ENCODE measurements at regions not wholly inside any gene's neighbourhood (a gene's known extent, or its start where the extent isn't known, plus 50 kb on each side); places are given as distances from the start of the nearest gene placed in this dataset.

DNA sequence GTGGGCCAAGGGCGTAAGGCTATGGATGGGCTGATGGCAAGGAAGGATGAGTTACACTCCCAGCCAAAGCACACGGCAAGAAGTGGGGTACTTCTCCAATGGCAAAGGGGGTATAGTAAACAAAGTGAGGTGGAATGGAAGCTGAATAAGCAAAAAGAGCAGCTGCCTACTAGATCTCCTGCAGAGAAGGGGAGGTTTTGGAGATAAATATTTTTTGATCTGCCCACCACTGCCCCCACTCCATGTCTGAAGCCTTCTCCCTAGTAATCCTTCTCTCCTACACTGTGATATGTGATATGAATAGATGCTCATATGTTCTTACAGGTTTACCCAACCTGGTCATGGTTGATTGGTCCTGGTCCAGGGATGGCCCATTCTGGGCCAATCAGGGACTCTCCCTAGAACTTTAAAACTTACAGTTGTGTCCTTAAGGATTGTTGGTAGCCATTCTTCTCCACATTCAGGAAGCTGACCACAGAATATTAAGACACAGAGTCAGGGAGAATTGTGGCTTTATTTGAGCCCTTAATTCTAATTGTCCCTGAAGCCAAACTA lies 436.8 kb downstream of the OMA1 start:
- no peaks in the 10 kb centered on the region for H3K36me3 Mint-ChIP-seq (ENCODE audit: unreplicated experiment)
- TF ChIP-seq, protein P1, sequence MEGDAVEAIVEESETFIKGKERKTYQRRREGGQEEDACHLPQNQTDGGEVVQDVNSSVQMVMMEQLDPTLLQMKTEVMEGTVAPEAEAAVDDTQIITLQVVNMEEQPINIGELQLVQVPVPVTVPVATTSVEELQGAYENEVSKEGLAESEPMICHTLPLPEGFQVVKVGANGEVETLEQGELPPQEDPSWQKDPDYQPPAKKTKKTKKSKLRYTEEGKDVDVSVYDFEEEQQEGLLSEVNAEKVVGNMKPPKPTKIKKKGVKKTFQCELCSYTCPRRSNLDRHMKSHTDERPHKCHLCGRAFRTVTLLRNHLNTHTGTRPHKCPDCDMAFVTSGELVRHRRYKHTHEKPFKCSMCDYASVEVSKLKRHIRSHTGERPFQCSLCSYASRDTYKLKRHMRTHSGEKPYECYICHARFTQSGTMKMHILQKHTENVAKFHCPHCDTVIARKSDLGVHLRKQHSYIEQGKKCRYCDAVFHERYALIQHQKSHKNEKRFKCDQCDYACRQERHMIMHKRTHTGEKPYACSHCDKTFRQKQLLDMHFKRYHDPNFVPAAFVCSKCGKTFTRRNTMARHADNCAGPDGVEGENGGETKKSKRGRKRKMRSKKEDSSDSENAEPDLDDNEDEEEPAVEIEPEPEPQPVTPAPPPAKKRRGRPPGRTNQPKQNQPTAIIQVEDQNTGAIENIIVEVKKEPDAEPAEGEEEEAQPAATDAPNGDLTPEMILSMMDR (IDR thresholded peaks at IDR 0.05) = no peak
- peaks cover 10% of the 10 kb centered on the region for H3K9me3 Mint-ChIP-seq (ENCODE audit: unreplicated experiment)

DNA sequence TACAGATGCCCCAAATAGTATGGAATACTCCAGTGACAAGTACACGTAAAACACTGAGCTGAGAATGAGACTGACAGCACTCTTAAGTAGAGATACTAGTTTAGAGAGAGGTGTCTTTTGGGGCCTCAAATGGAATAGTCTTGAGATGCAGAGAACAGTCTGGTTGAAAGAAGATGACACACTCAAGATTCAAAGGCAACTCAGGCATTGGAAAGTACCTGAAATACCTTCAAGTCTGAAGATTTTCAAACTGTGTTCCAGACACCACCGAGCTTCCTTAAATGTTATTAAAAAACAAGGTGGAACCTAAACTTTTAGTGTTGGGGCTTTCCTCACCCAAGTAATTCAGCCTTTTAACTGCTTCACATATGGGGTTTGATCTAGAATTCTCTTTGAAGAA lies 437.7 kb downstream of the OMA1 start:
- TF ChIP-seq, protein P1 (IDR thresholded peaks at IDR 0.05) = no peak
- no peak overlapping the region for H3K4me3 Mint-ChIP-seq (ENCODE audit: unreplicated experiment)

More for the DNA sequence above, 436.8 kb downstream of the OMA1 start:
- H3K4me3 Mint-ChIP-seq (ENCODE audit: unreplicated experiment) = no peak overlapping the region
- H3K4me1 Mint-ChIP-seq (ENCODE audit: unreplicated experiment) = no peaks in the 10 kb centered on the region
- no peak for DNase-seq (ENCODE audit: extremely low spot score, unreplicated experiment)
- H3K27me3 Mint-ChIP-seq (ENCODE audit: unreplicated experiment) = no peaks in the 10 kb centered on the region
- no peak overlapping the region for H3K27ac Mint-ChIP-seq (ENCODE audit: unreplicated experiment)

DNA sequence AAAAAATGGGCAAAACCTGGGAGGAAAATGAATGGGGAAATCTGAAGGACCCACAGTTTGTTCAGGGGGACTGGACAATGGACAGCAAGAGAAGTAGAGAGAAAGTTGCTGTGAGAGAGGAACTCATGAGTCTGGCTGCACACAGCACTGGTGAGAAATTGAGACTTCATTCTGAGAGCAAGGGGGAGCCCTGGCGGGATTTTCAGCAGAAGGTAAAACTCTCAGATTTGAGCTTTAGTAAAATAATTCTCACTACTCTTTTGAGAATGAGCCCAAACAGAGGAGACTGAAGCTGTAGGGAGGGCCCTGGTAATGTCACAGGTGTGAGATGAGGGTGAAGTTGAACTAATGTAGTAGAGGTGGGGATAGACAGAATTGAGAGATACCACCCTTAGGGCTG lies 438.6 kb downstream of the OMA1 start:
- Mint-ChIP-seq H3K27ac (ENCODE audit: unreplicated experiment) (no peak overlapping the region), H3K36me3 (ENCODE audit: unreplicated experiment) (no peaks in the 10 kb centered on the region), H3K27me3 (ENCODE audit: unreplicated experiment) (no peaks in the 10 kb centered on the region), H3K4me1 (ENCODE audit: unreplicated experiment) (no peaks in the 10 kb centered on the region), H3K4me3 (ENCODE audit: unreplicated experiment) (no peak overlapping the region), H3K9me3 (ENCODE audit: unreplicated experiment) (peaks cover 3% of the 10 kb centered on the region)
- TF ChIP-seq, protein P1 (IDR thresholded peaks at IDR 0.05) = no peak
- DNase-seq (ENCODE audit: extremely low spot score, unreplicated experiment) = no peak

More for the DNA sequence above, 437.7 kb downstream of the OMA1 start:
- peaks cover 3% of the 10 kb centered on the region for H3K9me3 Mint-ChIP-seq (ENCODE audit: unreplicated experiment)
- H3K4me1 Mint-ChIP-seq (ENCODE audit: unreplicated experiment) = no peaks in the 10 kb centered on the region
- DNase-seq (ENCODE audit: extremely low spot score, unreplicated experiment) = no peak
- no peaks in the 10 kb centered on the region for H3K27me3 Mint-ChIP-seq (ENCODE audit: unreplicated experiment)
- no peak overlapping the region for H3K27ac Mint-ChIP-seq (ENCODE audit: unreplicated experiment)
- no peaks in the 10 kb centered on the region for H3K36me3 Mint-ChIP-seq (ENCODE audit: unreplicated experiment)

DNA sequence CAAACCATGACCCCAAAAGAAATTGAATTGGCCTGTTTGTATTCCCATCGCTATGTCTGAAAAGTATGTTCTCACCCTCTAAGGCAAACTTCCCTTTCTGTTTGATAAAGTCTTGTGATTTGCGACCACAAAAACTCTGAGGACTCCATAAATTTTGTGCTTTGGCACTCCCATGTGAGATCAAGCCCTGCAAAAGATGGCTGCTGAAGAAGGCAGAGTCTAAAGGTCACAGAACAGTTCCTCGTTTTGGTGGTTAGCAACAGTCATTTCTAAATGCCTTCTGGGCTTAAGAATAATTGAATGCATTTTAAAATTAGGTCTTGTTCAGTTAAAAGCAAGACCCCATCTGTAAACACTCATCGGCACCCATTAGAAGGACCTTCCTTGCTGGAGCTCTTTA lies 441.6 kb downstream of the OMA1 start:
- H3K36me3 Mint-ChIP-seq (ENCODE audit: unreplicated experiment) = no peaks in the 10 kb centered on the region
- H3K27ac Mint-ChIP-seq (ENCODE audit: unreplicated experiment) = no peak overlapping the region
- no peak overlapping the region for H3K4me3 Mint-ChIP-seq (ENCODE audit: unreplicated experiment)
- TF ChIP-seq, protein P1 (IDR thresholded peaks at IDR 0.05) = no peak
- H3K4me1 Mint-ChIP-seq (ENCODE audit: unreplicated experiment) = no peaks in the 10 kb centered on the region
- no peaks in the 10 kb centered on the region for H3K9me3 Mint-ChIP-seq (ENCODE audit: unreplicated experiment)
- no peaks in the 10 kb centered on the region for H3K27me3 Mint-ChIP-seq (ENCODE audit: unreplicated experiment)
- DNase-seq (ENCODE audit: extremely low spot score, unreplicated experiment) = no peak

DNA sequence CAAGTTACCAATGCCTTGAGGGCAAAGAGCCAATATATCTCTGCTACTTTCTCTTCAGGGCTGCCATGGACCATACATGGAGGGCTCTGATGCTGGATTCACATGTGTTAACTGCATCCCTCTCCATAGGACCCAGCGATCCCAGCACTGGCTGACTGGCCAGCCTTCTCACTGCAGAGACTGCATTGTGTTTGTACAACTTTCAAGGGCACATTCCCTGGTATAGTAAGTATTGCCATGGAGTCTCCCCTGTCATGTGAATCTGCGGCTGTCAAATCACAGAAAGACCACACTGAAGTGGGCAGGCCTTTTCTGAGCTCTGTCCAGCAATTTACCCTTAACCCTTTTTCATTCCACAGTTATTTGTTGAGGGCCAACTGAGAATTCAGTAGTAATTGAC lies 449.8 kb downstream of the OMA1 start:
- TF ChIP-seq, protein P1 (IDR thresholded peaks at IDR 0.05) = no peak
- DNase-seq (ENCODE audit: extremely low spot score, unreplicated experiment) = no peak
- H3K9me3 Mint-ChIP-seq (ENCODE audit: unreplicated experiment) = peaks cover 3% of the 10 kb centered on the region
- no peaks in the 10 kb centered on the region for H3K4me1 Mint-ChIP-seq (ENCODE audit: unreplicated experiment)
- H3K36me3 Mint-ChIP-seq (ENCODE audit: unreplicated experiment) = no peaks in the 10 kb centered on the region
- H3K27me3 Mint-ChIP-seq (ENCODE audit: unreplicated experiment) = no peaks in the 10 kb centered on the region
- no peak overlapping the region for H3K4me3 Mint-ChIP-seq (ENCODE audit: unreplicated experiment)
- no peak overlapping the region for H3K27ac Mint-ChIP-seq (ENCODE audit: unreplicated experiment)

Measured in osteocyte (in vitro differentiated cells).